Stimulated activated CD4-positive, alpha-beta T cell treated with anti-CD3 and anti-CD28 coated beads, Interleukin-4, amount 100 ng/mL, for 4 hours (primary cell): ENCODE measurements at regions not wholly inside any gene's neighbourhood (a gene's known extent, or its start where the extent isn't known, plus 50 kb on each side); places are given as distances from the start of the nearest gene placed in this dataset.
"Not testable (repeated sequence)": the region's sequence is repeated elsewhere in the genome, so short reads cannot be mapped to it uniquely, and the experiment has no call there.

ENCODE experiments used
- DNase-seq, 2 experiments: peaks; one replicate each; pipeline ENCODE4 v3.0.0-alpha.2; 2020

DNA sequence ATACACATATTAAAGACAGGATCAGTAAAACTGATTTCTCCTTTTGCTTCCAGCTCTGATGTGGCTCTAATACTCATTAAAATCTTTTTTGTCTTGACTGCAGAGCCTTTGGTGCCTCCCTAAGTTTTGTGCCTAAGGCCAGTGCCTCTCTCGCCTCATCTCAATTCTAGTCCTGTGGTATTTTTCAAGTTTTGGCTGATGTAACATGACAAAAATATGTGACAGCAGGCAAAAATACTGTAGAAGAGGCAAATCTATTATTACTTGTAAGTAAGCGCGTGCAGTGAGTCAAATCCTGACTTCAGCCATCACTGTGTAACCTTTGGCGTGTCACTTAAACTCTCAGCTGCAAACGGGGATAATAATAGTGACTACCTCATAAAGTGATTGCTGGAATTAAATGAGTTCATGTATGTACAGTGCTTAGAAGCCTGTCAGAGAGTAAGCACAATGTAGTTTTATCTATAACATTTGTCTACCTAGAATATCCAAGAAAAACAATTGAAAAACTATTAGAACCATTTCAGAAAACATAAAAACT is 74.0 kb downstream of the MAB21L3 start:
- no peak for DNase-seq

DNA sequence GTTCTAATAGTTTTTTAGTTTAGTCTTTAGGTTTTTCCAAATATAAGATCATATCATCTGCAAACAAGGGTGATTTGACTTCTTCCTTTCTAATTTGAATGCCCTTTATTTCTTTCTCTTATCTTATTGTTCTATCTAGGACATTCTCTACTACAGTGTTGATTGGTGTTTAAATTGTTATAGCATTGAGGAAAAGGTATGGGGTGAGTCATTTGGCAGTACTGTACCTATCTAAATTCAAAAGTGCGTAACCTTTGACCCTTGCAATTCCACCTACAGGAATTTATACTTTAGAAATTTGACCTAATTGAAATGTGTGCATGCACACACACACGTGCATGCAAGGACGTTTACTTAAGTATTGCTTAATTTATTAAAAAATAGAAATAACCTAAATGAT is 78.3 kb downstream of the MAB21L3 start:
- DNase-seq, result no peak

- DNase-seq, result no peak
These were observed 80.1 kb downstream of the MAB21L3 start for GRCh38 chr1:116191294-116191693.

DNA sequence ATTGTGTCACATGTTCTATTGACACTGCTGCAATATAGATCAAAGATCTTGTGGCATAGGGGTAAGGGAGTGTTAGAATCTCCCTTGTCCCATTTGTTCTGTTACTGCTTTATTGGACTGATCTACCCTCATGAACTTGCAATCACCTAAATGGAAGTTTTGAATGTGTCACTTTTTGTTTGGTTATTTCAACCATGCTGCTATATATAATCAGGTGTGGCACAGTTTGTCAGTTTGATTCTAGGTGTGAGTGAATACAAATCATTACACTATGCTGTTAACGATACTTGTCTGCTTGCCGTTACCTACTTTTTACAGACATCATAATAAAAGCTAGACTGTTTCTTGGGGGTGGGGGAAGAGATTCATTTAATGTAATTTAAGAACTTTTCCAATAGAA is 82.6 kb downstream of the MAB21L3 start:
- no peak for DNase-seq

GRCh38 chr1:116194568-116194967 is 83.4 kb downstream of the MAB21L3 start:
- DNase-seq, result no peak

GRCh38 chr1:116195077-116195868 is 84.1 kb downstream of the MAB21L3 start:
- no peak for DNase-seq

DNA sequence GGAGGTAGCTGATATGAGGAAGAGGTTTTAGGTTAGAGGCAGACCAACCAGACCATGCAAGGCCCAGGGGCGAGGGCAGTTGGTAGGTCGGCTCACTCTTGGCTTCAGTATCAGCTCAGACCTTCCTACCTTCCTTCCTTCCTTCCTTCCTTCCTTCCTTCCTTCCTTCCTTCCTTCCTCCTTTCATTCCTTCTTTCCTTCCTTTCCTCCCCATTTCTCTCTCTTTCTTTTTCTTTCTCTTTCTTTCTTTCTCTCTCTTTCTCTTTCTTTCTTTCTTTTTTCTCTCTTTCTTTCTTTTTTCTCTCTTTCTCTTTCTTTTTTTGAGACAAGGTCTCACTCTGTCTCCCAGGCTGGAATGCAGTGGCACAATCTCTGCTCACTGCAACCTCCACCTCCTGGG is 89.1 kb downstream of the MAB21L3 start:
- not testable (repeated sequence) for DNase-seq

DNA sequence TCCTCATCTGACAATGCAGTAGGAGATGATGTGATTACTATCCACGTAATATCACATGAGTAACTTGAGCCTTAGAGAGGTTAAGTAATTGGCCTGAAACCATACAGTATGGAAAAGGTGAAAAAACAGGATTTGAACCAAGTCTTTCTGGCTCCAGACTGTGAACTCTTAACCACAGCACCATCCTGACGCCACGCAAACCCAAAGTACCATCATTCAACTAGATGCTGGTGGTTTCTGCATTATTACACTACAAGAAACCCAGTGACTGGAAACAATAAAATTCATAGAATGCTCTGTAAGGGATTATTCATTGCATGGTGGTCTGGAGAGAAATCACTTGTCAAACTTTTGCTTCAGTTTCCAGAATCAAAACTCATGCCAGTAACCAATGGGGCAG is 90.7 kb downstream of the MAB21L3 start:
- DNase-seq, result no peak

DNA sequence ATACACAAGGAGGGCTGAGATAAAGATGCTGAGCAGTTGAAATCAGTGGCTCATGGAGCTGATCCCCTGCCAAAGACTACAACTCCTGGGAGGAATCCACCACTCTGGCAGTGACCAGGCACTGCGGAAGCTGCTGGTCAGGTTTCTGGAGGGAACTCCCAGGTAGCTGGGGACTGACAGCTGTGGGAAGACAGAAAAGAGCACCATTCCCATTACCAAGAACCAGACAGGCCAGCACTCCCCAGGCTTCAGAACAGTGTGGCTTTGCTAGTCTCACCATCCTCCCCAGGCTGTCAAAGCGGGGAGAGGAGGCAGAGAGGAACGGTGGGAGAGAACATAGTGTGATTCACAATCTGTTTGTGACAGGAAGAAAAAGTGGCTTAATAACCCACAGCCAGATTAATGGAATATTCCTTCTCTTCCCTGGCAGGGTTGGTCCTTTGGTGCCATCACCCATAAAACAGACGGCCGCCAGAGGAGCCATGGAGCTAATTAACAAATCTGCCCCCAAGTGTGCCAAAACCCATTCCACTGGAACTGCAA is 92.1 kb downstream of the MAB21L3 start:
- DNase-seq, result no peak

DNA sequence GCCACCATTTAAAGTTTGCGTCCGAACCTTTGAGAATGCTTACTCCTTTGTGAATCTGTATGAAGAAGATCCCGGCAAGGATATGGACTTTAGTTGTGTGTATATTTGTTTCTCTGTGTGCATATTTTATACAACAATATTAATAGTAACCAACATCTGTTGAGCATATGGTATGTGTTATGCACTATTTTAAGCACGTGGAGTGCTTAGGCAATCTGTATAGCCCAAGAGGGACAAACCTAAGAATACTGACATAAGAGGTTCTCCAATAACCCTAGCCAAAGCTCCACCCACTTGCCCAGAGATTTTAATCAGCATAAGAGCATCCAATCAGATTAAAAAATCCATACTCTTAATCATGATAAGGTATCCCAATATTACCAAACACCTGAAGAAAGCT is 92.7 kb downstream of the MAB21L3 start:
- DNase-seq, result no peak

- no peak for DNase-seq
These were observed 94.9 kb downstream of the MAB21L3 start for GRCh38 chr1:116205941-116206679.

DNA sequence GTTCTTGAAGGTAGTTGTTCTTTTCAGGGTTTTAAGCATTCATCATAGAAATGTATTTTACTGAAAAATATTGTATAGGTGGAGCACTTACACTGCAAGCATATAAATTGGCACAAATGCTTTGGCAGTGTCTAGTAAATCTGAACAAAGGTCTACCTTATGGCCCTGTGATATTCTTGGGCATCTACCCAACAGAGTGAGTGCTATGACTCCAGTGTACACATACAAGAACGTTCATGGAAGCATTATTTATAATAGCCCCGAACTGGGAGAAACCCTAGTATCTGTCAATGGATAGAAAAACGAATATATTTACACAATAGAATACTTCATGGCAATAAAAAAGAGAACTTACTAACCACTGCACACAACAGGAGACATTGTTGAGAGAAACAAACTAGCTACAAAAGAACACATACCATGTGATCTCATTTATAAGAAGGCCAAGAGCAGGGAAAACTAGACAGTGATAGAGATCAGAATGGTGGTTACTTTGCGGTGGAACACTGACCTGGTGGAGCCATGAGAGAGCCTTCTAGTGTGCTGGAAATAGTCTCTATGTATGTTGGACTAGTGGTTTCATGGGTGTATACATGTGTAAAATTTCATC is 96.0 kb downstream of the MAB21L3 start:
- DNase-seq, result no peak

DNA sequence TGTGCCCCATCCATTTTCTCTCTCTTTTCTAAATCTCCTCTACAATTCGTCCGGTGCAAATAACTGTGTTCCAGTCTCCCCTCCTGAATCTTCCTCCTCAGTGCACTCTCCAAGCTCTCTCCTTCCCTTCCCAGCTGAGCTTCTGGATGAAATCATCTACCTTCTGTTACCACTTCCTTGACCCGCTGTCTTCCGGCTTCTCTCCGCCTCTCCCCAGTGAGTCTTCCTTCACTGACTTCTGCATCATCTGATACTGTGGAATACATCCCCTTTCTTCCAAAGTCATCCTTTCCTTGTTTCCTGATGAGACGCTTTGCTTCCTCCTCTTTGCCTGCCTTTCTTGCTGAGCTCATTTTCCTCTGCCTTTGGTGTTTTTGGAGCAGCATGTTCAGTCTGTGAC is 96.9 kb downstream of the MAB21L3 start:
- DNase-seq, result no peak

DNA sequence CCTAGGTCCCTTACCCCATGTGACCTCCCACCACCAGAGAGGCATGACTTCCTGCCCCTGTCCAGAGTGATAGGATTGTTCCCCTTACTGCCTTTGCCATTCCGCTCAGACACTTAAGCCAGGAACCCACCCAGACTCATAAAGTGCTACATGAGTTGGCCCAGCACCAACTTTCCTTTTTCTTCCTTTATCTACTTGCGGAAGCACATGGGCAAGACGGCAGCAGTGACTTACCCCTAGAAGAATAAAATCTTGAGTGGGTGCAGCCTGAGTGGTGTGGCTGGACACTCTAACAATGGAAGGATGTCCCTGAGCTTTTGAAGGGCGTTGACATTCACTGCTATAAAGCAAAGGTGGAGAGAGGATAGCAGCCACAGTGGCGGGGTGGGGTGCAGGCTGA is 100.1 kb downstream of the MAB21L3 start:
- no peak for DNase-seq

DNA sequence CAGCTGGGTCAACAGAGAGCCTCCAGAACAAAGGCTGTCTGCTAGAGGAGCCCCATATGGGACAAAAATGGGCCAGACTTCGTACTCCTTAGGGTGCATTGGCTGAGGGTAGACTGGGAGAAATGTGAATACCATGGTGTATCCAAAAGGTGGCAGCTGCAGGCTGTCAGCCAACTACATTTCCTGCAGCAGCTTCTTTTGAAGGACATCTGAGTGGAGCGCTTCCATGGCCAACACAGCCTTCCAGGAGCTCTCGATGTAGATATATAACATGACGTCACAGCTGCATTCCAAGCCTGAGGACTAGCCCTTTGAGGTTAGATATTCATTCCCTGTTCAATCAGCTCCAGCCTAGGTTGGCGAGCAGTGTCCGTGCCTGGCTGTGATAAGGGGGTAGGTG is 107.7 kb downstream of the MAB21L3 start:
- DNase-seq, result no peak

DNA sequence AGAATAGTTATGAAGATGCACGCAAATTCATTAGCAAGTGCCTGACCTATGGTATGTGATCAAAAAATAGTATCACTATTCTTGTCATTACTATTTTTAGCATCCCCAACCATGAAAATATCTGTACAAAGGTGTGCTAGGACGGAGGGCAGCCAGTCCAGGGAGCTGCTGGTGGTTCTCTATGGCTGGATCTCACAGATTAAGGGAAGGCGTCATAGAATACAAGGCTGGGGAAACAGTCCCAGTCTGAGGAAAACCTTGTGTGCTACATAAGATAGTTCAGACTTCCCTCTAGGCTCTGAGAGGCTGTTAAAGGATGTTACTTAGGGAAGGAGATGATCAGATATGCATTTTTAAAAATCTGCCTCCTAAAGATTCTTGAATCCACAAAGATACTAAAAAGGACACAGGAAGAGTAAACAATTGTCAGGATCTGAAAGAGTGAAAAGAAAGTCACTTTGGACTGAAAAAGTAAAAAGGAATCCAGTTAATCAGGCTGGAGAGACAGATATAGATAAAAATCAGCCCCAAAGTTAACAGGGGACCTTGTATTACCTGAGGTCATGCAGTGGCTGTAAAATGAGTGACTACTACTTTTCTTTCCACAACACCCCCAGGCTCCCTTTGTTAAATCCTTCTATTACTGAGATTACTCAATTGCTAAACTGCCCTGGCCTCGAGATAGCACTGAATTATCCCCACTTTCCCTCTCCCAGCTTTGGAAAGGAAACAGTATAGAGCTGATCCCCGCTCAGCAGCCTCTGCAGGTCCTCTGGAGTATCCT is 108.6 kb downstream of the MAB21L3 start:
- no peak for DNase-seq

DNA sequence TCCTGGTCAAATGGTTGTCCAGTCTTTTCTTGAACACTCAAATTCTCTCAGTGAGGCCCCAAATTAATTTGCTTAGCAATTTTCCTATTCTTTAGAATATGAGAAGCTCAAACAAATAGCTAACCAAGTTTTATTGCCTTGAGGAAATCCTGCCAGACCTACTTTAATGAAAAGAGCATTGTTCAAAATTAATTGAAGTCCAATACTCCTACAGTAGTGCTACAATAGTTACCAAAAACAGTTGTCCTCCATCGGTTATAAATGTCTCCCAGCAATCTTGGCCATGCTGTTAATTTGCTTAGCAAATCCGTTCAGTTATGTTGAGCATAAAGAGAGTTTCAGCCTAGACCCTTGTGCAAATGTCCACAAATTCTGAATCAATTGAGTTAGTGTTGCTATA is 112.9 kb downstream of the MAB21L3 start:
- no peak for DNase-seq

DNA sequence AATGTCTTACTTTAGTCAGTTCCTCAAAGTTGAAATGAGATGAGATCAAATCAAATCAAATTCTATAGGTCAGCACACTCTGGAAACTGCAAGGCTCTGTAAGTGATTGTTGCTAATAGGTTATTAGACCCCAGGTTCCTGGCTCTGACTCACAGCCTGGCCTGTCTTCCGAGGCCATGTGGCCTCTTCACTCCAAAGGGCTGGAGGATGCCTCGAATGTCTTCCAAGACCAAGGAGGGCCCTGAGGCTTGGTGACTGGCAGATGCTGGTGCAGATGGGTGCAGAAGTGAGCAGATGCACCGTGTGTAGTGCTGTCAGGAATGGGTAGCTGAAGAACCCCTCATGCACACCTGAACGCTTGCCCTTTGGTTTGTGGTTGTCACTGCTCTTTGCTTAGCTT is 113.4 kb downstream of the MAB21L3 start:
- DNase-seq, result no peak

DNA sequence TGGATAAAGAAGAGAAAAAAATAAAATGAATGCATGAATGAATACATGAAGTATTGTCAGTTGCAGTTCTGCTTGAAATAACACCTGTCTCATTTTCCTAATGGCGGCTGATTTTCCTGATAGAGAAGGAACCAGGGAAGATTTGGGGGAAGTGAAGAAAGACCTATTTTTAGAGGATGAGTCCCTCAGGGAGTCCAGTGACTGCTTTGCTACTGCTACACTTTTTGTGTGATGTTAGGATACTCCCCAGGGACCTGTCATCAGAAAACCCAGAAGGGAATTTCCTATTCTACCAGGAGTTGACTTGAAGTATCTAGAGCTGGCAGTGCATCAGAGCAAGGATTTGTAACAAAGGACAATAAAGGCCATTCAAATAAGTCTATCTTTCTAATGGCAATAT is 114.8 kb downstream of the MAB21L3 start:
- DNase-seq, result no peak

DNA sequence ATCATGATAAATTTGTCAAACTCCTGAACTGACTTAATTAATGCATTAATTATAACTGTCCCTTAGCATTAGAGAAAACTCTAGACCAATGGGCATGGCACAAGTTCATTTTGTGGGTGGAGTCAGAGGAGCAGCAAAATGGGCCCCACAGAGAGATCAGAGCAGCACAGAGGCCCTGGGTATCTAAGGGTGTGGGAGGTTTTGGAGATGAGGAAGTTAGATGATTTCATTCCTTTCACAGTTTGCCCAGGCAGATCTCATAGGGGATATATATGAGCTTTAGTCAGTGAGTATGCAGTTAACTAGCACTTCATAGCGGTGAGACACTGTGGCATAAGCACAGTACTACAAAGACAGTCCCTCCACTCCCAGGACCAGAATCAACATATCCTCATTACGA is 117.3 kb downstream of the MAB21L3 start:
- no peak for DNase-seq

GRCh38 chr1:116230712-116231111 is 119.5 kb downstream of the MAB21L3 start:
- DNase-seq, result no peak

- no peak for DNase-seq
These were observed 120.6 kb downstream of the MAB21L3 start for GRCh38 chr1:116231752-116232151.
